ENCODE measurements at regions not wholly inside any gene's neighbourhood (a gene's known extent, or its start where the extent isn't known, plus 50 kb on each side); places are given as distances from the start of the nearest gene placed in this dataset.

GRCh38 chr14:22096514-22096895 is 422.9 kb upstream of the OR4E1 start:
- no peak overlapping the region for H3K27ac ChIP-seq
- no peak for DNase-seq (ENCODE audit: low read depth, low spot score)

- H3K27ac ChIP-seq, result no peak overlapping the region
These were observed 422.4 kb upstream of the OR4E1 start for GRCh38 chr14:22095860-22096513.

GRCh38 chr14:22089940-22090339 is 416.3 kb upstream of the OR4E1 start:
- H3K27ac ChIP-seq, result no peak overlapping the region
- no peak for DNase-seq (ENCODE audit: low read depth, low spot score)

More at GRCh38 chr14:22095860-22096513, 422.4 kb upstream of the OR4E1 start:
- DNase-seq (ENCODE audit: low read depth, low spot score), result no peak

GRCh38 chr14:22088614-22089342 is 415.2 kb upstream of the OR4E1 start:
- no peak overlapping the region for H3K27ac ChIP-seq
- no peak for DNase-seq (ENCODE audit: low read depth, low spot score)

- H3K27ac ChIP-seq, result no peak overlapping the region
These were observed 412.5 kb upstream of the OR4E1 start for GRCh38 chr14:22086131-22086530.

GRCh38 chr14:22084393-22085281 is 411.0 kb upstream of the OR4E1 start:
- H3K27ac ChIP-seq, result no peak overlapping the region
- no peak for DNase-seq (ENCODE audit: low read depth, low spot score)

More at GRCh38 chr14:22086131-22086530, 412.5 kb upstream of the OR4E1 start:
- no peak for DNase-seq (ENCODE audit: low read depth, low spot score)

- no peak overlapping the region for H3K27ac ChIP-seq
- DNase-seq (ENCODE audit: low read depth, low spot score), result no peak
These were observed 407.7 kb upstream of the OR4E1 start for GRCh38 chr14:22081337-22081736.

- no peak for DNase-seq (ENCODE audit: low read depth, low spot score)
- H3K27ac ChIP-seq, result no peak overlapping the region
These were observed 406.1 kb upstream of the OR4E1 start for GRCh38 chr14:22079766-22080165.

GRCh38 chr14:22073801-22074200 is 400.2 kb upstream of the OR4E1 start:
- no peak for DNase-seq (ENCODE audit: low read depth, low spot score)
- no peak overlapping the region for H3K27ac ChIP-seq

GRCh38 chr14:22071006-22071405 is 397.4 kb upstream of the OR4E1 start:
- H3K27ac ChIP-seq, result no peak overlapping the region

GRCh38 chr14:22070119-22070982 is 396.7 kb upstream of the OR4E1 start:
- DNase-seq (ENCODE audit: low read depth, low spot score), result no peak
- no peak overlapping the region for H3K27ac ChIP-seq

More at GRCh38 chr14:22071006-22071405, 397.4 kb upstream of the OR4E1 start:
- DNase-seq (ENCODE audit: low read depth, low spot score), result no peak

GRCh38 chr14:22065347-22065746 is 391.7 kb upstream of the OR4E1 start:
- no peak overlapping the region for H3K27ac ChIP-seq
- DNase-seq (ENCODE audit: low read depth, low spot score), result no peak

- no peak for DNase-seq (ENCODE audit: low read depth, low spot score)
- H3K27ac ChIP-seq, result no peak overlapping the region
These were observed 385.6 kb upstream of the OR4E1 start for GRCh38 chr14:22059201-22059600.

- DNase-seq (ENCODE audit: low read depth, low spot score), result peak; percentile 6
- H3K27ac ChIP-seq, result no peak overlapping the region
These were observed 379.2 kb upstream of the OR4E1 start for GRCh38 chr14:22052795-22053194.

GRCh38 chr14:22047115-22047514 is 373.5 kb upstream of the OR4E1 start:
- DNase-seq (ENCODE audit: low read depth, low spot score), result peak; percentile 8

GRCh38 chr14:22046063-22046462 is 372.4 kb upstream of the OR4E1 start:
- H3K27ac ChIP-seq, result no peak overlapping the region
- no peak for DNase-seq (ENCODE audit: low read depth, low spot score)

More at GRCh38 chr14:22047115-22047514, 373.5 kb upstream of the OR4E1 start:
- no peak overlapping the region for H3K27ac ChIP-seq

GRCh38 chr14:22044193-22044592 is 370.6 kb upstream of the OR4E1 start:
- no peak for DNase-seq (ENCODE audit: low read depth, low spot score)
- no peak overlapping the region for H3K27ac ChIP-seq

GRCh38 chr14:22040781-22041125 is 367.1 kb upstream of the OR4E1 start:
- H3K27ac ChIP-seq, result no peak overlapping the region
- no peak for DNase-seq (ENCODE audit: low read depth, low spot score)

- H3K27ac ChIP-seq, result no peak overlapping the region
These were observed 366.5 kb upstream of the OR4E1 start for GRCh38 chr14:22039938-22040780.

More at GRCh38 chr14:22039938-22040780, 366.5 kb upstream of the OR4E1 start:
- no peak for DNase-seq (ENCODE audit: low read depth, low spot score)
